Posterior vena cava (tissue), 2 donors: ENCODE measurements at regions not wholly inside any gene's neighbourhood (a gene's known extent, or its start where the extent isn't known, plus 50 kb on each side); places are given as distances from the start of the nearest gene placed in this dataset.
"Not testable (repeated sequence)": the region's sequence is repeated elsewhere in the genome, so short reads cannot be mapped to it uniquely, and the experiment has no call there.

ENCODE experiments used
- DNase-seq: peaks from one replicate; pipeline ENCODE4 v3.0.0-alpha.2; 2020; ENCODE audit warnings: low spot score
- intact Hi-C, 2 donors: fragments of 100-400 bp; cut with DNase I; formaldehyde crosslinking; loops; one replicate each; pipeline versions ENCODE4 v1.14.1 to v1.14.2; 2022 to 2023
- donor health status: DM: yes; HTN: yes; CAD: no.
- donor health status: DM: yes; HTN: yes; CAD: no.

- intact Hi-C loops, result loop anchor here in 1 of 2 donors (10.0 kb wide), 1 partner anchor 55 kb away; no protein-coding TSS in a partner anchor
- no peak for DNase-seq
Measured at GRCh38 chr12:46560089-46560488, 187.5 kb upstream of the SLC38A2 start.

GRCh38 chr12:46559311-46559710 is 186.7 kb upstream of the SLC38A2 start:
- intact Hi-C loops, result loop anchor here in 1 of 2 donors (10.0 kb wide), 1 partner anchor 185 kb away; the partner anchor contains the start of gene SLC38A2
- DNase-seq, result no peak

GRCh38 chr12:46558677-46559076 is 186.1 kb upstream of the SLC38A2 start:
- intact Hi-C loops, result loop anchor here in 1 of 2 donors (10.0 kb wide), 1 partner anchor 184 kb away; the partner anchor contains the start of gene SLC38A2
- DNase-seq, result no peak

GRCh38 chr12:46557539-46558373 is 185.2 kb upstream of the SLC38A2 start:
- no peak for DNase-seq
- intact Hi-C loops, result loop anchor here in 1 of 2 donors (10.0 kb wide), 1 partner anchor 183 kb away; the partner anchor contains the start of gene SLC38A2

GRCh38 chr12:46556819-46557524 is 184.4 kb upstream of the SLC38A2 start:
- DNase-seq, result no peak
- intact Hi-C loops, result loop anchor here in 1 of 2 donors (10.0 kb wide), 1 partner anchor 182 kb away; the partner anchor contains the start of gene SLC38A2

- intact Hi-C loops, result loop anchor here in 1 of 2 donors (10.0 kb wide), 1 partner anchor 181 kb away; the partner anchor contains the start of gene SLC38A2
- DNase-seq, result no peak
Measured at GRCh38 chr12:46556105-46556559, 183.6 kb upstream of the SLC38A2 start.

GRCh38 chr12:46555406-46555852 is 182.9 kb upstream of the SLC38A2 start:
- DNase-seq, result no peak
- intact Hi-C loops, result loop anchor here in 1 of 2 donors (10.0 kb wide), 1 partner anchor 181 kb away; the partner anchor contains the start of gene SLC38A2

- intact Hi-C loops, result loop anchor here in 1 of 2 donors (10.0 kb wide), 1 partner anchor 180 kb away; the partner anchor contains the start of gene SLC38A2
Measured at GRCh38 chr12:46554460-46554859, 181.9 kb upstream of the SLC38A2 start.

GRCh38 chr12:46553911-46554310 is 181.3 kb upstream of the SLC38A2 start:
- intact Hi-C loops, result loop anchor here in 1 of 2 donors (10.0 kb wide), 1 partner anchor 179 kb away; the partner anchor contains the start of gene SLC38A2
- DNase-seq, result no peak

More at GRCh38 chr12:46554460-46554859, 181.9 kb upstream of the SLC38A2 start:
- DNase-seq, result no peak

GRCh38 chr12:46553266-46553665 is 180.7 kb upstream of the SLC38A2 start:
- intact Hi-C loops, result loop anchor here in 1 of 2 donors (10.0 kb wide), 1 partner anchor 178 kb away; the partner anchor contains the start of gene SLC38A2
- DNase-seq, result no peak

GRCh38 chr12:46550266-46550879 is 177.8 kb upstream of the SLC38A2 start:
- no peak for DNase-seq
- intact Hi-C loops, result loop anchor here in 1 of 2 donors (10.0 kb wide), 1 partner anchor 176 kb away; the partner anchor contains the start of gene SLC38A2

- no peak for DNase-seq
- intact Hi-C loops, result loop anchor here in 1 of 2 donors (10.0 kb wide), 1 partner anchor 175 kb away; the partner anchor contains the start of gene SLC38A2
Measured at GRCh38 chr12:46549527-46550265, 177.1 kb upstream of the SLC38A2 start.

- intact Hi-C loops, result no loop called here
- no peak for DNase-seq
Measured at GRCh38 chr12:46548605-46549071, 176.1 kb upstream of the SLC38A2 start.

GRCh38 chr12:46547421-46548354 is 175.1 kb upstream of the SLC38A2 start:
- no peak for DNase-seq
- intact Hi-C loops, result no loop called here

- intact Hi-C loops, result no loop called here
- no peak for DNase-seq
Measured at GRCh38 chr12:46546634-46547273, 174.2 kb upstream of the SLC38A2 start.

- intact Hi-C loops, result not testable (repeated sequence)
Measured at GRCh38 chr12:46543378-46543795, 170.8 kb upstream of the SLC38A2 start.

More at GRCh38 chr12:46543378-46543795, 170.8 kb upstream of the SLC38A2 start:
- DNase-seq, result not testable (repeated sequence)
